Mesothelial cell of epicardium (in vitro differentiated cells): ENCODE measurements at regions not wholly inside any gene's neighbourhood (a gene's known extent, or its start where the extent isn't known, plus 50 kb on each side); places are given as distances from the start of the nearest gene placed in this dataset.

Experiments
- DNase-seq, 2 experiments: peaks; one replicate each; pipeline ENCODE4 v3.0.0; 2021; ENCODE audit warnings: low spot score in 2 of 2; ENCODE audit not compliant: unreplicated experiment in 2 of 2
- H3K27ac Mint-ChIP-seq: 2 replicates; pipeline ENCODE4 v1.8.0; 2021; ENCODE audit warnings: mixed read lengths
- H3K27me3 Mint-ChIP-seq: 2 replicates; pipeline ENCODE4 v1.8.0; 2021; ENCODE audit warnings: low read depth, mixed read lengths
- H3K36me3 Mint-ChIP-seq: 2 replicates; pipeline ENCODE4 v1.8.0; 2021; ENCODE audit warnings: mixed read lengths
- H3K4me1 Mint-ChIP-seq: 2 replicates; pipeline ENCODE4 v1.8.0; 2021; ENCODE audit warnings: mixed read lengths
- H3K4me3 Mint-ChIP-seq: 2 replicates; pipeline ENCODE4 v1.8.0; 2021; ENCODE audit warnings: mild to moderate bottlenecking, moderate library complexity, mixed read lengths
- H3K9me3 Mint-ChIP-seq: 2 replicates; pipeline ENCODE4 v1.8.0; 2021; ENCODE audit warnings: mixed read lengths
- TF ChIP-seq, protein P1 (sequence below): fragments of 200-600 bp; sonication (generic); IDR thresholded peaks from one replicate; pipeline ENCODE4 v1.5.0; 2021; ENCODE audit warnings: antibody characterized with exemption; ENCODE audit not compliant: unreplicated experiment

DNA sequence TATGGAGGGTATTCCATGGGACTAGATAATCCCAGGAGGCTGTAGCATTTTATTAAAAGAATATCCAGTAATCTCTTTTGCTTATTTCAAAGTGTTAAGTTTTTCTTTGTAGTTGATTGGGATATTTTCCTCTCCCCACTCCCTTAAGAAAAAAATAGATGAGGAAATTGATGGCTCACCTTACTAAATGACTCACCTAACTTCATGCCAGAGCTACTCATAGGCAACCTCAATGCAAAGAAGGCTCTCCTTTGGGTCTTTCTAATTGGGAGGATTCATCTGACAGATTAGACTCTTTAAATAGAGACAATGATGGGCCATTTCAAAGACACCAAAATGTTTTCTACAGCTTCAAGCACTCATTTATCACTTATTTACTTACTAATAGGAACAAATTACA is 528.5 kb upstream of the BTBD3 start:
- Mint-ChIP-seq H3K27me3 (no peaks in the 10 kb centered on the region), H3K4me1 (peaks cover 2% of the 10 kb centered on the region), H3K27ac (no peak overlapping the region), H3K4me3 (no peak overlapping the region), H3K36me3 (no peaks in the 10 kb centered on the region), H3K9me3 (peaks cover 4% of the 10 kb centered on the region)
- no peak for DNase-seq
- TF ChIP-seq, protein P1, sequence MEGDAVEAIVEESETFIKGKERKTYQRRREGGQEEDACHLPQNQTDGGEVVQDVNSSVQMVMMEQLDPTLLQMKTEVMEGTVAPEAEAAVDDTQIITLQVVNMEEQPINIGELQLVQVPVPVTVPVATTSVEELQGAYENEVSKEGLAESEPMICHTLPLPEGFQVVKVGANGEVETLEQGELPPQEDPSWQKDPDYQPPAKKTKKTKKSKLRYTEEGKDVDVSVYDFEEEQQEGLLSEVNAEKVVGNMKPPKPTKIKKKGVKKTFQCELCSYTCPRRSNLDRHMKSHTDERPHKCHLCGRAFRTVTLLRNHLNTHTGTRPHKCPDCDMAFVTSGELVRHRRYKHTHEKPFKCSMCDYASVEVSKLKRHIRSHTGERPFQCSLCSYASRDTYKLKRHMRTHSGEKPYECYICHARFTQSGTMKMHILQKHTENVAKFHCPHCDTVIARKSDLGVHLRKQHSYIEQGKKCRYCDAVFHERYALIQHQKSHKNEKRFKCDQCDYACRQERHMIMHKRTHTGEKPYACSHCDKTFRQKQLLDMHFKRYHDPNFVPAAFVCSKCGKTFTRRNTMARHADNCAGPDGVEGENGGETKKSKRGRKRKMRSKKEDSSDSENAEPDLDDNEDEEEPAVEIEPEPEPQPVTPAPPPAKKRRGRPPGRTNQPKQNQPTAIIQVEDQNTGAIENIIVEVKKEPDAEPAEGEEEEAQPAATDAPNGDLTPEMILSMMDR, result no peak

DNA sequence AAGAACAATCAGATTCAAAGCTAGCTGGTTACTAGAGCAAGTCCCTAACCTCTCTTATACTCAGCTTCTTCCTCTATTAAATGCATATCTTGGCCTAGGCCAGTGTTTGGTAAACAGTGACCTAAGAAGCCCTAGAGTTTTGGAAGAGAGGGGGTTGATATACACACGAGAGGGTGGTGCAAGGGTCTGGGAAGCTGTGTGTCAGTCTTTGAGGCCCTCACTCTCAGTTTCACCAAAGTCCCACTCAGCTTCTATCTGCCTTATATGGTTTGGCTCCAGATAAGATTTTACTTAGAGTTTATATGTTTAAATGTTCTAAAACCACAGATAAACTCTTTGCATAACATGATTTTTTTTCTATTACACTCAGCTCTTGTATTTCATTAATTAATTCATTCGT is 526.1 kb upstream of the BTBD3 start:
- TF ChIP-seq, protein P1, result no peak
- Mint-ChIP-seq H3K27ac (no peak overlapping the region), H3K9me3 (peaks cover 4% of the 10 kb centered on the region), H3K4me3 (no peak overlapping the region), H3K36me3 (no peaks in the 10 kb centered on the region), H3K4me1 (peaks cover 2% of the 10 kb centered on the region), H3K27me3 (no peaks in the 10 kb centered on the region)
- DNase-seq, result no peak

DNA sequence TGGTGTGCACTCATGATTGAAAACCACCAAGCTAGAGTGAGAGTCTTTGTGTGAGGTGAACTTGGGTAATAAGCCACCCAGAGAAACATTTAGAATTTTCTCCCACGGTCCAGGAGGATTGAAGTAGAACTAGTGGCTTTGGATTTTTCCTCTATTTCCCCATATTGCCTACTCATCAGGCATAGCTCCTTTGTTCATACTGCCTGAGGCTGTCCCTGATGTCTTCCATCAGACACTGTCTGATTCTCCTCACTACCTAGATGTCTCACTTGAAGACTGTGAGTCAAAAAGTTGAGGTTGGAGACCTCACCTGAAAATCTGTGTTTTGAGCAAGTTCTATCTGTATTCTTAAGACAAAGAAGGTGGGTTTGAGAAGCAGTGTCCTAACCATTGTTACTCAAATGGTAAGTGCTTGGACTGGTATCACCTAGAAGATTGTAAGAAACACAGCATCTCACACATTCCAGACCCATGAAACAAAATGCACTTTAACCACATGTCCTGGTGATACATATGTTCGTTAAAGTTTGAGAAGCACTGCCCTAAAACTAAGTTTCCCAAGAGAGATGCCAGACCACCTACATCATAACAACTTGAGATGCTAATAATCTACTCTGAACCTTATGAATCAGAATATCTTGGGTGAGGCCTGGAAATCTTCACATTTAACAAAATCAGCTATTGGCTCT is 523.4 kb upstream of the BTBD3 start:
- TF ChIP-seq, protein P1, result no peak
- Mint-ChIP-seq H3K27ac (no peak overlapping the region), H3K9me3 (no peaks in the 10 kb centered on the region), H3K27me3 (no peaks in the 10 kb centered on the region), H3K4me1 (no peaks in the 10 kb centered on the region), H3K4me3 (no peak overlapping the region), H3K36me3 (no peaks in the 10 kb centered on the region)
- DNase-seq, result no peak

DNA sequence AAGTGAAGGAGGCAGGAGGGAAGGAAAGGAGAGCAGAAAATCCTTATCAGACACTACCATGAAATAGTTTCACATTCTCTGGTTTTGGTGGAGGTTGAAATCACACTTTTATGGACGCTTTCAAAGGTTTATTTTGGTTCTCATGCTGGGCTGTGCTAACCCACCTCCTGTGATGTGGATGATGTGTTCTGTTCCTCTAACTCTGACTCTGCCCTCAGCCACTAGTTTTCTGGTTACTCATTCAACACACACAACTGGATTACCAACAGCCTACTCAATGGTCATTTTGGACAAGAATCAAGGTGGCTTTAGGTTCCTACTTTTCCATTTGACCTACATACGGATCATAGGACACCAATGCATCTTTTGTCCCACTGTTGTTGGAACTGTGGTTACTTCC is 522.1 kb upstream of the BTBD3 start:
- Mint-ChIP-seq H3K4me3 (no peak overlapping the region), H3K27ac (no peak overlapping the region), H3K4me1 (no peaks in the 10 kb centered on the region), H3K27me3 (no peaks in the 10 kb centered on the region), H3K9me3 (no peaks in the 10 kb centered on the region), H3K36me3 (no peaks in the 10 kb centered on the region)
- TF ChIP-seq, protein P1, result no peak
- DNase-seq, result no peak

DNA sequence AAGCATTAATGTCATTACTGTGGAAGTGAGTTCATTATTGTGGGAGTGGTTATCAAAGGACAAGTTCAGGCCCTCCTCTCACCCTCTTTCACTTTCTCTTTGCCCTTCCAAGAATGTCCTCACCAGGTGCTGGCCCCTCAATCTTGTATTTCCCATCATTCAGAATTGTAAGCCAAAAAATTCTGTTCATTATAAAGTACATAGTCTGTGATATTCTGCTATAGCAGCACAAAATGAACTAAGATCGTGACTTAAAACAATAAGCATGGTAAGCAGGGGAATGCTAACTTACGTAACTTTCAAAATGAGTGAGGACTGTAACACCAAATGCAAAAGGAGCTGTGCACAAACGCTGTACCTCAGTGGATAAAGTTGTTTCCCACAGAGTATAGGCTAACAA is 515.7 kb upstream of the BTBD3 start:
- H3K27me3 Mint-ChIP-seq, result no peaks in the 10 kb centered on the region
- H3K27ac Mint-ChIP-seq, result no peak overlapping the region
- H3K4me1 Mint-ChIP-seq, result peaks cover 9% of the 10 kb centered on the region
- no peaks in the 10 kb centered on the region for H3K36me3 Mint-ChIP-seq
- DNase-seq, result no peak
- no peak overlapping the region for H3K4me3 Mint-ChIP-seq
- no peaks in the 10 kb centered on the region for H3K9me3 Mint-ChIP-seq
- TF ChIP-seq, protein P1, result no peak

DNA sequence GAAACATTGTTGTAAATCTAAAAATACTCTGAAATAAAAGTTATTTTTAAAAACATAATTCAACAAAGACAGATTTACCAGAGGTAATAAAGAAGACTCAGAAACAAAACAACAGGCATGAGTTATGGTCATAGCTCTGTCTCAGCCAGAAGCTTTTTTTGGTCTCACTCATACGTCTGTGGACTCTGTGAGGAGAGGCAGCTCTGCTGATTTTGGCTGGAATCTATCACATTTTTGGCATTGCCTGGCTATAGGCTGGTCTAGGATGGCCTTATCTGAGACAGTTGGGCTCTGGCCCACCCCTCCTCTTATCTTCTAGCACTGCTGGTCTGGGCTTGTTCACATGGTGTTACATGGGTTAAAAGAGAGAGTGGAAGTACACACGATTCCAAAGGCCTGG is 514.0 kb upstream of the BTBD3 start:
- DNase-seq, result no peak
- H3K36me3 Mint-ChIP-seq, result no peaks in the 10 kb centered on the region
- TF ChIP-seq, protein P1, result no peak
- no peak overlapping the region for H3K4me3 Mint-ChIP-seq
- H3K4me1 Mint-ChIP-seq, result peaks cover 9% of the 10 kb centered on the region
- H3K9me3 Mint-ChIP-seq, result no peaks in the 10 kb centered on the region
- no peaks in the 10 kb centered on the region for H3K27me3 Mint-ChIP-seq
- no peak overlapping the region for H3K27ac Mint-ChIP-seq
